ENCODE measurements at regions not wholly inside any gene's neighbourhood (a gene's known extent, or its start where the extent isn't known, plus 50 kb on each side); places are given as distances from the start of the nearest gene placed in this dataset.

DNA sequence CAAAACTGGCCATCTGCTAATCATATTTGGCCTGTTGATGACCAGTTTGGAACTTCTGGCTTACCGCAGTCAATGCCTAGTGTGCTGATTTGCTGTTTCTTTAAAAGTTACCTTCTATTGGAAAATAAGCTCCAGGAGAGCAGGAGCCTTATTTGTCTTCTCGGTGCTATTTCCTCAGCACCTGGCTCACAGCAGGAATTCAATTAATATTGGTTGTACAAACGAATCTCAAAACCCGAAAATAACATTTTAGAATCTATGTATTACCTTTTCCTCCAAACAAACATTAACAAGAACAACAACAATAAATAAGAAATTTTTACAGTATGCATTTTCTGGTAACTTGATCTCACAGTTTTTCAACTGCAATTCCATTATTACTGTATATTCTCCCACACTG lies 1080.7 kb upstream of the MAP3K7 start:
- Histone ChIP-seq H3K4ac (ENCODE audit: low read depth, low read length) (no peak overlapping the region), H3T11ph (ENCODE audit: low read length) (no peak overlapping the region), H4K8ac (replicated peaks; ENCODE audit: insufficient read length, low read depth, low read length) (no peak overlapping the region), H3K14ac (ENCODE audit: insufficient read depth, low read length) (no peak overlapping the region), H3K4me1 (ENCODE audit: insufficient read depth, low read length) (no peaks in the 10 kb centered on the region), H2AK5ac (ENCODE audit: insufficient read length, low read length) (no peak overlapping the region), H3K79me1 (ENCODE audit: insufficient read depth, low read depth, low read length, poor library complexity, severe bottlenecking) (no peaks in the 10 kb centered on the region), H3K4me2 (ENCODE audit: insufficient read depth, insufficient read length, low read length) (no peak overlapping the region), H4K5ac (ENCODE audit: insufficient read length, low read depth, low read length) (no peak overlapping the region), H3K9me3 (ENCODE audit: control insufficient read depth, low read depth, low read length) (no peaks in the 10 kb centered on the region), H3K56ac (ENCODE audit: insufficient read length, low read depth, low read length) (no peak overlapping the region), H3K27me3 (ENCODE audit: insufficient read depth, low read length) (no peaks in the 10 kb centered on the region), H3K18ac (ENCODE audit: insufficient read length, low read depth, low read length) (no peak overlapping the region), H2BK12ac (ENCODE audit: insufficient read length, low read depth, low read length) (no peak overlapping the region), H2BK5ac (ENCODE audit: insufficient read length, low read length) (no peak overlapping the region), H2AFZ (ENCODE audit: low read length) (no peak overlapping the region), H2BK15ac (ENCODE audit: low read depth, low read length) (no peak overlapping the region), H3K79me2 (ENCODE audit: insufficient read depth, low read length) (no peaks in the 10 kb centered on the region), H4K91ac (ENCODE audit: insufficient read length, low read depth, low read length) (no peak overlapping the region), H2BK20ac (ENCODE audit: low read depth, low read length, poor library complexity, severe bottlenecking) (no peak overlapping the region), H3K23me2 (ENCODE audit: insufficient read length, low read depth, low read length, poor library complexity, severe bottlenecking) (no peaks in the 10 kb centered on the region), H2BK120ac (ENCODE audit: low read depth, low read length, poor library complexity, severe bottlenecking) (no peak overlapping the region), H3K27ac (ENCODE audit: insufficient read length, low read depth, low read length) (no peak overlapping the region), H3K23ac (ENCODE audit: insufficient read length, low read depth, low read length) (no peak overlapping the region), H3K9ac (ENCODE audit: extremely low read depth, insufficient read length, low read length) (no peak overlapping the region), H4K20me1 (ENCODE audit: control insufficient read depth, insufficient read depth, insufficient read length) (no peaks in the 10 kb centered on the region)
- Mint-ChIP-seq H3K27ac (no peak overlapping the region), H3K27me3 (ENCODE audit: low read depth) (no peaks in the 10 kb centered on the region), H3K4me1 (peaks cover 0 to 3% of the 10 kb centered on the region in 2 experiments; a peak in 1 of 4 replicates), H3K4me3 (no peak overlapping the region), H3K9me3 (peaks cover 0 to 6% of the 10 kb centered on the region in 2 experiments; a peak in 2 of 5 replicates), H3K36me3 (ENCODE audit: insufficient read depth in 1 of 3, low read depth in 3 of 3) (peaks cover 0 to 14% (median 0%) of the 10 kb centered on the region in 3 experiments; a peak in 1 of 7 replicates)
- no CpG with 5 or more reads among the region's 4 CpGs for WGBS (ENCODE audit: extremely low coverage, insufficient read length, low lambda C conversion rate)
- DNase-seq, result no peak
- TF ChIP-seq CTCF (conservative IDR thresholded peaks at IDR 0.05), result no peak

All from H9 (cell line).